Panc1 (cell line): ENCODE measurements at regions not wholly inside any gene's neighbourhood (a gene's known extent, or its start where the extent isn't known, plus 50 kb on each side); places are given as distances from the start of the nearest gene placed in this dataset.
"Not testable (repeated sequence)": the region's sequence is repeated elsewhere in the genome, so short reads cannot be mapped to it uniquely, and the experiment has no call there.

Experiments
- ATAC-seq: fragments of 200-7000 bp; cut with Tn5 transposase; 2 replicates; pipeline ENCODE4 v1.9.1; 2020; ENCODE audit warnings: mild to moderate bottlenecking, moderate library complexity
- BruUV-seq: library from RNA; stranded (reverse); fragments of 400-500 nt; replicated peaks from 2 replicates; lab custom pipeline; 2021; lab: Mats Ljungman, UMichigan
- CTCF ChIA-PET: fragments of 300-600 bp; sonication (Branson Sonifier 250); formaldehyde crosslinking; loops from one replicate; lab custom pipeline; 2022; ENCODE audit warnings: antibody characterized with exemption; lab: Charles Lee
- POLR2A ChIA-PET: fragments of 300-600 bp; sonication (Branson Sonifier 250); formaldehyde crosslinking; loops from one replicate; lab custom pipeline; 2022; ENCODE audit warnings: antibody characterized with exemption; lab: Charles Lee
- DNase-seq: peaks from one replicate; pipeline ENCODE4 v3.0.0-alpha.2; 2010; ENCODE audit warnings: low read depth, low spot score
- H3K27ac ChIP-seq: 2 replicates; pipeline ENCODE4 v1.5.1; 2011; ENCODE audit warnings: mild to moderate bottlenecking, low read length, inconsistent platforms
- H3K27me3 ChIP-seq: fragments of 200-500 bp; sonication (Bioruptor generic); 2 replicates; pipeline ENCODE4 v1.6.0; 2014; ENCODE audit warnings: low read length, inconsistent platforms; ENCODE audit not compliant: control insufficient read depth, insufficient read depth
- H3K36me3 ChIP-seq: fragments of 200-500 bp; sonication (Bioruptor generic); 2 replicates; pipeline ENCODE4 v1.5.1; 2014; ENCODE audit warnings: inconsistent platforms, mild to moderate bottlenecking, low read length, moderate library complexity; ENCODE audit not compliant: control insufficient read depth, insufficient read depth
- H3K4me1 ChIP-seq: 2 replicates; pipeline ENCODE4 v1.5.1; 2011; ENCODE audit warnings: inconsistent platforms, mild to moderate bottlenecking, low read length, moderate library complexity; ENCODE audit not compliant: control insufficient read depth, insufficient read depth
- H3K4me3 ChIP-seq, 2 experiments: 2 replicates each; pipeline ENCODE4 v1.5.1; 2011 to 2012; ENCODE audit warnings: low read depth in 2 of 2, low read length in 2 of 2, mild to moderate bottlenecking in 2 of 2, inconsistent platforms in 1 of 2, moderate library complexity in 1 of 2
- H3K9me3 ChIP-seq: fragments of 200-500 bp; sonication (Bioruptor generic); 2 replicates; pipeline ENCODE4 v1.5.1; 2014; ENCODE audit warnings: low read depth, mild to moderate bottlenecking, inconsistent platforms, low read length, moderate library complexity; ENCODE audit not compliant: control insufficient read depth, insufficient read depth
- CTCF ChIP-seq: fragments of 450-650 bp; IDR thresholded peaks from 2 replicates; pipeline ENCODE4 v1.5.1; 2017; ENCODE audit warnings: mild to moderate bottlenecking
- POLR2AphosphoS5 ChIP-seq: IDR thresholded peaks from 2 replicates; pipeline ENCODE4 v1.6.1; 2012; ENCODE audit warnings: mild to moderate bottlenecking, low read depth, low read length, moderate library complexity
- REST ChIP-seq, 2 experiments: IDR thresholded peaks; 2 replicates each; pipeline ENCODE4 v1.6.1; 2011 to 2012; ENCODE audit warnings: low read depth in 2 of 2, control low read depth in 1 of 2, low read length in 1 of 2, mild to moderate bottlenecking in 1 of 2, moderate library complexity in 1 of 2; ENCODE audit not compliant: insufficient read depth in 1 of 2
- SIN3A ChIP-seq: IDR thresholded peaks from 2 replicates; pipeline ENCODE4 v1.6.1; 2012; ENCODE audit warnings: low read depth, mild to moderate bottlenecking, low read length, moderate library complexity, borderline replicate concordance; ENCODE audit not compliant: insufficient read depth
- TCF7L2 ChIP-seq: IDR thresholded peaks from 2 replicates; pipeline ENCODE4 v1.6.1; 2011; ENCODE audit warnings: mild to moderate bottlenecking, low read depth, low read length, inconsistent platforms
- in situ Hi-C: cut with HindIII; loops from 2 replicates; pipeline ENCODE4 v1.10.0; 2016; ENCODE audit warnings: low sequenced_read_pairs, low pct_unique_long_range_greater_than_20kb
- intact Hi-C: fragments of 100-400 bp; cut with micrococcal nuclease; formaldehyde crosslinking; loops from one replicate; pipeline ENCODE4 v1.10.0; 2022; ENCODE audit not compliant: unreplicated experiment

DNA sequence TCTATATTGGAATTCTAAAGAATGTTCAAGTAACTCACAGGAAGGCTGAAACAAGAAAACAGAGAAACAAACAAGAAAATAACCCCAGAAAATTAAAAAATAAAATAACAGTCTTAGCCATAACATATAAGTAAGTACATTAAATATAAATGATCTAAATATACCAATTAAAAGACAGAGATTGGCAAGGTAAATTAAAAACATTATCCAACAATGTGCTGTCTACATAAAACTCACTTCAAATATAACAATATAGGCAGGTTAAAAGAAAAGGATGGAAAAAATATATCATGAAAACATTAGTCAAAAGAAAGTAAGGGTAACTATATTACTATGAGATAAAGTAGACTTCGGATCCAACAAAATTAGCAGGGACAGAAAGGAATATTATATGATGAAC lies 98.1 kb upstream of the NANOS1 start:
- Histone ChIP-seq H3K36me3 (no peaks in the 10 kb centered on the region), H3K4me3 (no peak overlapping the region), H3K27me3 (peaks cover 4% of the 10 kb centered on the region; the same call in 1 of the 2 replicates), H3K27ac (no peak overlapping the region), H3K4me1 (no peaks in the 10 kb centered on the region), H3K9me3 (peaks cover 12% of the 10 kb centered on the region; the same call in 1 of the 2 replicates)
- DNase-seq: no peak
- in situ Hi-C loops: no loop called here
- no peak for ATAC-seq
- intact Hi-C loops: no loop called here
- POLR2A ChIA-PET: no interaction called here
- no TSS peak for BruUV-seq
- TF ChIP-seq TCF7L2 (no peak), SIN3A (no peak), CTCF (no peak), POLR2AphosphoS5 (no peak), REST (IDR thresholded peaks at IDR 0.05; ENCODE audit: insufficient read depth in 1 of 2, low read depth in 2 of 2, low read length in 1 of 2) (no peak)
- CTCF ChIA-PET: no interaction called here

- intact Hi-C loops, CTCF ChIA-PET, DNase-seq, ATAC-seq, H3K27ac ChIP-seq, H3K4me1 ChIP-seq, H3K27me3 ChIP-seq, H3K4me3 ChIP-seq, H3K36me3 ChIP-seq, BruUV-seq, in situ Hi-C loops, POLR2A ChIA-PET: not testable (repeated sequence)
- H3K9me3 ChIP-seq: peaks cover 12% of the 10 kb centered on the region; the same call in 1 of the 2 replicates
Measured at GRCh38 chr10:118932154-118932553, 97.4 kb upstream of the NANOS1 start.

DNA sequence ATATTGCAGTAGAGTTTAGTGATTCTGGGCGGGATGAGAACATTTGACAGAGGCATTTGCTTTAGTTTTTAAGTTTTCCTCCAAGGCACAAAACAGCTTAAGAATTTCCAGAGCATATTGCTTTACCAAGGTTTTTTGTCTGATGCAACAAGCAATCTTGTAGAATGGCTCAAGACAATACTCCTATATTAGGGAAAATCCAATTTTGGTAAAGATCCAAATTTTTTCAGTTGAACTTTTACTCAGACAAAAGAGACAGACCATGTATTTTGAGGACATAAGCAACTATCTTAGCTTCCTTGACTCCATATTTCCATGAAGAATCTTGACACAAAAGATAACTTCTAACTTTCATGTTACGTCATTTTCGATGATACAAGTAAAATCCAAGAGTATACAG lies 92.3 kb upstream of the NANOS1 start:
- POLR2A ChIA-PET: no interaction called here
- no peaks in the 10 kb centered on the region for H3K36me3 ChIP-seq
- H3K27ac ChIP-seq: no peak overlapping the region
- in situ Hi-C loops (no loop called here), intact Hi-C loops (no loop called here)
- no peak overlapping the region for H3K4me3 ChIP-seq
- no TSS peak for BruUV-seq
- H3K9me3 ChIP-seq: 0 out of 2 replicates have a peak, but pooled peaks cover 1% of the 10 kb centered on the region
- TF ChIP-seq CTCF (no peak), POLR2AphosphoS5 (no peak)
- DNase-seq (no peak), ATAC-seq (no peak)
- CTCF ChIA-PET: no interaction called here
- peaks cover 4% of the 10 kb centered on the region; the same call in 1 of the 2 replicates for H3K27me3 ChIP-seq
- no peaks in the 10 kb centered on the region for H3K4me1 ChIP-seq
